ENCODE measurements at regions not wholly inside any gene's neighbourhood (a gene's known extent, or its start where the extent isn't known, plus 50 kb on each side); places are given as distances from the start of the nearest gene placed in this dataset.
"Not testable (repeated sequence)": the region's sequence is repeated elsewhere in the genome, so short reads cannot be mapped to it uniquely, and the experiment has no call there.

DNA sequence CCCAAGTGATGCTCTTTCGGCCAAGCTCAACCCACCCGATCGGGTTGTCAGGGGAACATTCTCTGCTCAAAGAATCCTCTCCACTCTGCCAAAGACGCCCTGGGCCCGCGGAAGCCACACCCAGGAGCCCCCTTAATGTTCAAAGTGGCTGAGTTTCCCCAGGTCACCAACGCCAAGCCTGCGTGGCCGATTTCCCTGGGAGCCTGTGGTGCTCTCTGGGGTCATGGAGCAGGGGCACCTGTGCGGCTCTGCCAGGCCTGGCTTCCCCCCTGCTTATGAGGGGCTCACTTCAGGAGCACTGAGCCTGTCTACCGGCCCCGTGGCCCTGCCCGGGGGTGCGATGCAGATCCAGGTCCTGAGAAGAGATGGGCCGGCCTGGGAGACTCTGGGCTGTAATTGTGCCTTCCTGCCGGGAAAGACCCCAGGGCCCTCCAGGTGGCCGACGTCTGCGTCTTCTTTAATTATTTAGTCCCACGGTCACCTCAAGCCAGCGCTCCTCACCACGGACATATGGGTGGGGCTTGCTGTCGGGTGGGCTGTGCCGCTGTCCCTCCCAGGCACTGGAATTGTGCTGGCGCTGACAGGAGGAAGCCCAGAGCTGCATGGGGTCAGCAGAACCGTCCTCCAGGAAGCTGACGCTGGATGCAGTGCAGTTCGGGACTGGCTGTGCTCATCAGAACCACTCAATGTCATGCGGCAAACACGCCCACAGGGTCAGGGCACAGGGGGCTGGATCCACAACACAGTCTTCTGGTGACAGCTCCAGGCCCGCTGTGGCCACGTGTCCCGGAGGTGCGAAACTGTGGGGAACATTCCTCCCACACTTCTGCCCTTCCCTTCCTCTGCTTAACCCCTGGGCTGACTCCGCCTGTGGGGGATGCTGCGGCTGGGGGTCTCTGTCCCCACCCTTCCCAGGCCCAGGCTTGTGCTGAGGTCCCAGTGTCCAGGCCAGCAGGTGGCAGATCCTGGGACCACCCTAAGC is 267.6 kb upstream of the SFSWAP start:
- no peak for DNase-seq

DNA sequence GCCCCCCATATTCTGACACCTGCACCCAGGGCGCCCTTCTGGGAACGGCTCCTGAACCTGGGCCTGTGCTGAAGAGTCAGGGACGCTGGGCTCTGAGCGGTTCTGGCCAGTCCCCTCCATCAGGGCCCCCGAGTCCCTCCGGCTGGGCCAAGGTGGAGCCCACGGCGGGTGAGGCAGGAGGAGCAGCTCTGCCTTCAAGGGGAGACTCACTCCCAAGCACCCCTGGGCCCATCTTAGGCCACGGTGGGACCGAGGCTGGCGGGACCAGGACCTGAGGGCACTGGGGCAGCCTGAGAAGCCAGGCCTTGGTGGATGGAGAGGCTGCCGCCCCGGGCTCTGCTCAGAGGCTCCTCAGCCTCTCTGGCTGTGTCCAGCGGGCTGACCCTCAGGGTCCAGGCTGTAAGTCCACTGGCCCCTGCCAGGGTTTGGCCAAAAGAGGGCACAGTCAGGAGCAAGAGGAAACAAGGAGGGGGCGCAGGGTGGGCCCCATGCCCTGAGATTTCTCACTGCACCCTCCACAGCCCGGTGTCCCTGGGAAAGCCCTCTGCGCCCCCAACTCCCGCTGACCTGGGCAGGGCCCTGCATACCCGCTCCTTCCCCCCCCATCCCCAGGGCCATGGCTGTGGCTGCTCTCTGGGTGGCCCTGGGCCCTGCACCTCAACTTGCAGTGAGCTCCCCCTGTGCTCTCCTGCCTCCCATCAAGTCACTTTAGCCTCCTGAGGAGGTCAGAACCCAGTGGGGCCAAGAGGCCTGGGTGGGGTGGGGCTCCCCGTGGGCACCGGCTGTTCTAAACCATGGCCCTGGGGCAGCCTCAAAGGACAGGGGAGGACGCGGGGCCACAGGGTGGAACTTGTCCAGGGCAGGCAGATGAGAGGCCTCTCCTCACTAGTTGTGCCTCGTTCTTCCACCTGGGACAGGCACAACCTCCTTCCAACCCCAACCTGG is 266.4 kb upstream of the SFSWAP start:
- no peak for DNase-seq

DNA sequence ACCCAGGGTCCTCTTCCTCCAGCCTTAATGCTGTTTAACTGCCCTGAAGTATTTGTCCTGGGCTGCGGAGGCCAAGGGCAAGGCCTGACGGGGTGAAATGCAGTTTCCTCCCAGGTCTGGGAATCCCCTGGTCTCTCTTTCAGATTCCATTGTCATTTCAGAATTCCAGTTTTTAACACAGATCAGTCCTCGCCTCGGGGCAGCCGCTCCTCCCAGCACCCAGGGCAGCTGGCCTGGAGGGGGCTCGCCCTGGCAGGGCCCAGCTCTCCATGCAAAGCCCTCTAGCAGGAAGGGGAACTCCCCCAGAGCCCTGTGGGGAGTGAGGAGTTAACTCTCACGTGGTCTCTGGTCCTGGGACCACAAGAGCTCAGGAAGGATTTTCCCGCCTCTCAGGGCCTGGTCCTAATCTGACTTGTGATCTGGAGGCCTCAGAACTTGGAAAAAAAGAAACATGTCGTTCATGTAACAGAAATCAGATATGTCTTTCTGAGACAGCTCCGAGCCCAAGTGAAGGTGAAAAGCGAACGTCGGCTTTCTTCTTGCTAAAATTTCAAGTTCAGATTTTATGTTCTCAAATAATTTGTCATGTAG is 265.6 kb upstream of the SFSWAP start:
- DNase-seq, result no peak

DNA sequence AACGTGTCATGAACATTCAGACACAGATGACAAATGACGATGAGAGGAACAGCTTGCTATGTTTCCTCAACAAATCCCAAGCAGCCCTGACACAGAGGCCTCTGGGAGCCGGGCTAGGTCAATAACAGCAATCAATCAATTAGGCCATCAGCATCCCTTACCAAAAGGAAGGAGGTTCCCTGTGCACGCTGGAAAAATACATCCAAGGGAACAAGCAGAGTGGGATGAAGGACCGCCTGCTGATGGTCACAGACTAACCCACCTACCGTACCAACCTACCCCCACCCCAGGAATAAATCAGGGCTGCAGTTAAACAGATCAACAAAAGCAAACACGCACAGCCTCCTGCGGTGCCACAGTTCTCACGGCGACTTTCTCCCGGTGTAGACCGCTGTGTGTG is 265.1 kb upstream of the SFSWAP start:
- DNase-seq, result no peak

DNA sequence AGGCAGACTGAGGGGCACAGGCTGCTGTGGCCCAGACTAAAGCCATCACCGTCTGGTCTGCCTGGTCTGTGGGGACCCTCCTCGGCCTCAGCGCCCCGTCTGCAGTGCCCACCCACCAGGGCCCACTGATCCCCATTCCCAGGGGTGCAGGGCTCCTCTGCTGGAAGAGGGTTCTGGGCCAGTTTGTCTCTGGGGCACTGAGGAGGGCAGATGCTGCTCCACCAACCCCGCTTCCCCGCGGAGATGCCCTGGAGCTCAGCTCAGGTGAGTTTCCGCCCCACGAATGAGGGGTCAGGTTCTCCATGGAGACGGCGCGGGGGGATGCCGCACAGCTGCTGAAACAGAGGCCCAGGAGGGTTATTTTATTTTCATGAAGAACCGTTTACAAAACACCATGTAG is 263.3 kb upstream of the SFSWAP start:
- not testable (repeated sequence) for DNase-seq

DNA sequence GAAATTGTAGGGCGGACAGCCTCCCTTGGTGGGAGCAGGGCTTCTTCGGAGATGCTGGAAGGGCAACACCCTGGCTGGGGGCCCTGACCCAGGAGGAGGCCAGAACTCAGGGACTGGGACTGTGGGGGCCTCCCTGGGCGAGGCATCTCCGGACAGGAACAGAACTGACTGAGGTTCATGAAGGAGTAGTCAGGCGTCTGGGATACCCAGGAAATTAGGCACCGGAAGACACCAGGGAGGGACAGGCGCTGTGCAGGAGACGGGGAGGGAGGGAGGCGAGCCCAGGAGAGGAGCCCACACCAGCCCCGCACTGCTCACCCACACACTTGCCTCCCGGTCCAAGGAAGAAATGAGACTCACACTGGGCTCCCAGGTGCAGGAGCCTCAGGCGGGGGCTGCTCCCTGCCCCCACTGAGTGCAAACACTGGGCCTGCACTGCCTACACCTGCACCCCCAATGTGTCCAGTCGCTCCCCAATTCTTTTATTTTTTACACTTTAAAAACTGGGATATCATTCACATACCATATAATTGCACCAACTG is 262.6 kb upstream of the SFSWAP start:
- DNase-seq, result no peak

DNA sequence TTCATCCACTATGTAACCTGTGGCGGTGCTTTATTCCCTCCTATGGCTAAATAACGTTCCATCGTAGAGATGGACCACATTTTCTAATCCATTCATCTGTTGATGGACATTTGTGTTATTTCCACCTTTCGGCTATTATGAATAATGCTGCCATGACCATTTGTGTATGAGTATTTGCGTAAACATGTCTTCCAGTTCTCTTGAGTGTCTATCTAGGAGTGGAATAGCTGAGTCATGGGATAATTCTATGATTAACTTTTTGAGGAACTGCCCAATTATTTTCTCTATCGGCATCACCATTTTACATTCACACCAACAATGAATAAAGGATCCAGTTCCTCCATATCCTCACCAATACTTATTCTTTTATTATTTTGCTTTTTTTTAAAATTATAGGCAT is 261.9 kb upstream of the SFSWAP start:
- DNase-seq, result no peak

DNA sequence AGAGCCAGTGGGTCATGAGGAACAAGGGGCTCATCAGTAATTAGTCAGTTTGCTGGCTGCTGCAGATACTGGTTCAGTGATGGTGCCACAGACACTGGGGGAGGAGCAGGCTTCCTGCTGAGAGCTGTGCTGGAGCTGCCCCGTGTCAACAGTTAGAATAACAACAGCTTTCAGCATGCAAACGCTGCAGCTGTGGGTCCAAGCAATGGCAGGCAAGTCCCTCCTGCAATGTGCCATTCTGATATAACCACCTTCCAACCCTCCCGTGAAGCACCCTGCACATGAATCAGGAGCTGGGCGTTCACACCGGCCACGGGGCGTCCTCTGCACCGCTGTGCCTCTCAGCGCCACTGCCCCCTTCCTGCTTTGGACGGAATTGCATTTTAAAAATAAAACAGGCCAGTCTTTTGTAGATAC is 258.4 kb upstream of the SFSWAP start:
- no peak for DNase-seq

DNA sequence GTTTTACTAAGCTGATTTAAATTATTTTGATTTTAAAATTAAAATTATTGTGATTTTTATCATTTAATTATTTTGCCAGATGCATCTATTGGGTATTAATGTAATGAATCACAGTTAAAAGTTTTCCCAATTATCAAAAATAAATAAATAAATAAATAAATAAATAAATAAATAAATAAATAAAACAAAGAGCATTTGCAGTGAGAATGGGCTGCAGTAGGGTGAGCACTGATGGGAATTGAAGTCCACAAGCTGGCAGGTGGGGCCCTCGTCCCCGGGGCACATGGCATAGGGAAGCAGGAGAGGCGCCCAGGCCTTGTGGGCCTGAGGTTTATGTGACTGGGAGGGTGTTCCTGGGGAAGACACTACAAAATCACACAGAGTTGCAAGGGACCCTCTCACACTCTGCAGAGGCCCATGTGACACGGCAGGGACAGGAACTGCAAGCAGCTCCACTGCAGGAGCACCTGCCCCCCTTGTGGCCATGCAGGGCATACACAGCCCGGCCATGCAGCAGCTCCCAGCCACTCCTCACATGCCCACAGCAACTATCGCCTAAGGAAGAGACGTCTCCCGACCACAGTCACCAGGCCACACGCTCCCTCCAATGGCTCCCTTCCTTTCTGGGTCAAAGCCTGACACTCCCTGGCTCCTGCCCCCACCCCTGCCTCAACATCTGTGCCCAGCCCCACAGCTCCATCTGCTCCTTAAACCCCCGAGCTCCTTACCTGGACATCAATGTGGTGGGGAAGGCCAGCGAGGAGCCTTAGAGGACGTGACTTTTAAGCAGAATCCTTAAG is 256.3 kb upstream of the SFSWAP start:
- no peak for DNase-seq

DNA sequence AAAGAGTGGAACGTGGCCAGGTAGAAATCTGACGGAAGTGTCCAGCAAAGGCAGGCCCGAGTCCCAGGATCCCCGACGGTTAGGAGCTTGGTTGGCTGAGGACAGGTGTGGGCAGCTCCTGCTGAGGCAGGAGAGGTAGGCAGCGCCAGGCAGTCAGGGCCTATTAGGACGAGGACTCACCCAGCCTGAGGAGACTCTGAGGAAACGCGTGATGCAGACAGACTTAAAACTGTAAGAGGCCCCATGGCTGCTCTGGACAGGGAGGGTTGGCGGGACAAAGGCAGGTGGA is 255.7 kb upstream of the SFSWAP start:
- DNase-seq, result no peak

DNA sequence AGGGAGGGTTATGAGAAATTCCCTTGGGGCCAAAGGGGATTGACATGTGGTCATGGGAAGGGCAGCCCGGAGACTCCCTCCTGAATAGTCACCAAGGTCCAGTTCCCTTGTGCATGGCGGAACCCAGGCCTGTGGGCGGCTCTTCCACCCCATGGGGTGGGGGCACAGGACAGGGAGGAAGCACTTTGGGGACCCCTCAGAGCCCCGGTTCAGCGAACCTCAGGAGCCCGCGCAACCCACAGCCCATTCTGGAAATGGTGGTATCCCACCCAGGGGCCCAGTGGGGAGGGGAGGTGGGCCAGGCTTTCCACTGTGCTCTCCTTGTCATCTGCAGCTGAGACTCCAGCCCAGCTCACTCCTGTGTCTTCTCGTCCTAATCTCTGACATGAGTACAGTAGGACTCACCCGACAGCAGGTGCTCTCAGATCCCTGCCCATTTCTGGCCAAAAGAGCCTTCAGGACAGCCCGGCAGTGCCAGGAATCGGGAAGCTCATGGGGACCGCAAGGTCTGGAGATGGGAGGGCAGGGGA is 255.2 kb upstream of the SFSWAP start:
- DNase-seq, result no peak

DNA sequence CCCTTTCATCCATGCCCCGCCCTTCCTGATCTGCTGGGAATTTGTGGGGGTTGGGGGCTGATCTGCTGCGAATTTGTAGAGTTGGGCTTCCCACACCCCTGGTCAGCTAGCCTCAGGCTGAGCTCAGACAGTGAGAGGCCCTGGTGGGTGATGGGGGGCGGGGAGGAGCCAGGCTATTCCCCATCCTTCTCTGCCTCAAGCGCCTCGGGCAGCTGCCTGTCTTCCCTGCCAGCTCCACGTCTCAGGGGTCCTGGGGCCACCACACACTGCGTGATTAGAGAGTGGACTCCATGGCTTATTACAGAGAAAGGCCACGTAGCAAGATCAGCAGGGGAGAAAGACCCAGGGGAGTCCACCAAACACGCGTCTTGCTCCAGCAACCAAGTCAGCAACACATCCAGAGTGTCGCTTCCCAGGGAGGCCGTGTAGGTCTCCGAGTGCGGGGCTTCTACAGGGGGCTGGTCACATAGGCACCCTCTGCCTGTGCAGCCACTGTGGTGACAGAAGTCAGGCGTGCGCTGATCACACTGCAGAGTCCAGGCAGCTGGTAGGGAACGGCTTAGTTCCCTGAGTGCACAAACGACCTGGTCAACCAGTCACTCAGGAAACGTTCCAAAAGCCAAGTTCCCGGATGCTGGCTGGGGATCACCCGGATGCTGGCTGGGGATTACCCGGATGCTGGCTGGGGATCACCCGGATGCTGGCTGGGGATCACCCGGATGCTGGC is 254.4 kb upstream of the SFSWAP start:
- DNase-seq, result no peak

DNA sequence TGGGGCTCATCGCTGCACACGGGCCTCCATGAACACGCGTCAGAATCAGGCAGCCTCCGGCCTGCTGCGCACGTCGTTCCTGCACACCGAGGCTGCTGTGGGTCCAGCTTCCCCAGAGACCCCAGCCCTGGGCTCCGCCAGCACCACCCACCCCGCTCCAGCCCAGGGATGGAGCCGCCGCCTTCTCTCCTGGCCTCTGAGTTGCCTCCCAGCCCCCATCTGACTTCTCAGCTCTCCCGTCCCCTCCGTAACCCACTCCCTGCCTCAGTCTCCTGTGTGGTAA is 253.9 kb upstream of the SFSWAP start:
- no peak for DNase-seq

DNA sequence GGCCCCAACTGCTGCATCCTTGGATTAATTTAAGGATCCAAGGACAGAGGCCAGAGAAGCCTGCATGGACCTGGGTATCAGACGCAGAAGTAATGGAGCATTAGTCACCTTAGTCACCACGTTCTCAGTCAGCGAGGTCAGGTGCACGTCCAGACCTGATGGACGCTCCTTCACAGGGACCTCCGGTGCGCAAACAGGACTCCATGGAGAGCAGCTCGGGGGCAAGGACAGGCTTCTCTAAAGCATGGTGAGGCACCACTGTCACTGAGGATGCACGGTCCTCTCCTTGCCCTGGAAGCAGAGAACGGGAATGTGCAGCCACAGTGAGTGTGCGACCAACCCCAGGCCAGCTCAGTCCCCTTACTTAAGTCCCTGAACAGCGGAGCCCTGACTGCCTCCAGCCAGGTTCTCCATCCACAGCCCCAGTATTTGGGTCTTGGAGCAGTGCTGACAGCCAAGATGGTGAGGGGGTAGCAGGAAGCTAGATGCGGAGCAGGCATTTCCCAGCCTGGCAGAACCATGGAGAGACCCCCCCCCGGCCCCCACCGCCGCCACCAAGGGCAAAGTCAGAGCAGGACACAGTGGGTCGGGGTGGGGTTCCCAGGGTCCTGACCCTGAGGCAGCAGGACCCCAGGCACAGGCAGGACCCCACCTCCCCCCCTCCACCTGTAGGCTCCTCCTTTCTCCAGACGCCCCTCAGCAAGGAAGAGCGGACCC is 253.4 kb upstream of the SFSWAP start:
- no peak for DNase-seq

DNA sequence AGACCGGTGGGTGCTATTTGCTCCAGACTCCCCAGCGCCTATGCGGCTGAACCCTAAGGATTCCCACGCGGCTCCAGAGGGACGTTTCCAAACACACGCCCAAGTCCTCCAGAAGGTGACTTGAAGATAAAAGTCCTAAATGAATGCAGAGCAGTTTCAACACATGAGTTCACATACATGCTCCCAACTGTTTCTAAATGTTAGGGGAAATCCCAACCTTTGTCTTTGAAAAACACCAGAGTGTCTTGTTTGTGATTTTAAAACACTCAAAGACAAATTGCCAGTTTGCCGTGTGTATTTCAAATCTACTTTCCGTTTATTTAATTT is 252.9 kb upstream of the SFSWAP start:
- no peak for DNase-seq

DNA sequence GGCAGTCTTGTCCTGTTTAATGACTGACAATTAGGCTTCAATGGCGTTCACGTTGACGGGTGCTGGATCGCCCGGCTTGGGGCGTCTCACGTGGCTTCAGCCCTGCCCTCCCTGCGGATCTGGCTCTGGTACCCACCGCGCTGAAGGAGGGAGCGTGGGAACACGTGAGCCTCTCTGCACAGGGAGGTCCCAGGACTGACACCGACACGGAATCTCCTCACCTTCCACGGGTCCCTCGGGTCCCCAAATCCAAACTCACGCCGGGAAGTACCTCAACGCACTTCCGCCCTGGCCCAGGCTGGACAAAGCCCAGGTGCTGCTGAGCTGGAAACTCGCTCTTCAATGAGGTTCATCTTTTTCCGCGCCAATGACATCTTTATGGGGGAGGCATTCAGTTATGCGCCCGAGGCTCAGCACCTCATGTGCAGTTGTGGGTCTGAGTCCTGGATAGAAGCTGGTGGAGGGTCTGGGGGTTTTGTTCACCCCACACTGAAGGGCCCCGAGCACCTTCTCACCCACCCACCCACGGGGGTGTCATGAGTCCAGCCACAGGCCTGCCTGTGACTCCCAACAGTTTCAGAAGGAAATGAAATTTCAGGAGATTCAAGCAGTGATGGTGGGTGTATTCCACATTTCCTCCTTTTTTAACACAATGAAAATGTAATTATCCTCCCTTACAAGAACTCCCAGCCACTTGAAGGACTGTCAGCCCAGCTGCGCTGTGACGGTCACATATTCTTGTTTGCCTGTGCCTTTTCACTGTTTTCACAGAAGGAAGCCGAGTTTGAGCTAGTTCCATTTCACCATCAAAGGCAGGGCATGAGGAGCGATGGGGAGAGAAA is 251.7 kb upstream of the SFSWAP start:
- DNase-seq, result no peak

DNA sequence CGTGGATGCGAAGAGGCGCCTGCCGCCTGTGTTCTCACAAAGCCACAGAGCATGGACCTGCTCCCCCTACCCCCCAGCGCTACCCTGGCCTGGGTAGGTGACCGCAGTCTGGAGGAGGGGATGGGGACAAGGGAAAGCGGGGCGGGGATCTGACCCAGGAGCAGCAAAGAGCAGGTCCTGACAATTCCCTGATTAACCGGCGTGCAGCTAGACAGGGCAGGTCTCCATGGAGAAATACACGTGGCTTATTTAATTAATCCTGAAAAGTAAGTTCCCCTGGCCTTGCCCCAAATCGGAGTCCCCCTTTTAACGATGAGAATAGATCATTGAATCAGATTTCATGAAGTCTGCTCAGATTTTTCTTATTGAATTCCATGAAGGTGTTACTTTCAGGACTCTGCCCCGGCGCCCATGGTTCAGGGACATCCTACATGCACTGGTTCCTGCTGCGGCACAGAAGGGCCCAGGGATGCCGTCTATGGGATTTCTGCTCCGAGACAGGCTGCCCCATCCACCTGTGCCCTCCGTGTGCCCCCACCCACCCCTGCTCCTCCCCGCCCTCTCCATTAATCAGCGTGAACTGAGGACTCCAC is 251.0 kb upstream of the SFSWAP start:
- DNase-seq, result no peak

DNA sequence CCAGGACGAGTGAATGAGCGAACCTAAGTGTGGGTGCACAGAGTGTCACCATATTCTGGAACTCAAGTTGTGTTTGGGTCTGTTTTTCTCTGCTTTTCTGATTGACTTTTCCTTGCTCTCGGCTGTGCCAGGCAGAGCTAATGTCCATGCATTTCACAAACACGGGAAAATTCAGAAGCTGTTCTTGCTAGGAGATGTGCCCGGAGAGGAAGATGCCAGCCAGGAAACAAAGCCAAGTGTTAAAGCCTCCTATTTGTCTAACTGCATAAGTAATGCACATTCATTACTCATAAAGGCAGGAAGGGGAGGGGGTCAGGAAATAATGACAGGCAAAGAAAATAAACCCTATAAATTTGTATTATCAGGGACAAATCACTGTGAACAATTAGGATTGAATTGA is 250.4 kb upstream of the SFSWAP start:
- no peak for DNase-seq

DNA sequence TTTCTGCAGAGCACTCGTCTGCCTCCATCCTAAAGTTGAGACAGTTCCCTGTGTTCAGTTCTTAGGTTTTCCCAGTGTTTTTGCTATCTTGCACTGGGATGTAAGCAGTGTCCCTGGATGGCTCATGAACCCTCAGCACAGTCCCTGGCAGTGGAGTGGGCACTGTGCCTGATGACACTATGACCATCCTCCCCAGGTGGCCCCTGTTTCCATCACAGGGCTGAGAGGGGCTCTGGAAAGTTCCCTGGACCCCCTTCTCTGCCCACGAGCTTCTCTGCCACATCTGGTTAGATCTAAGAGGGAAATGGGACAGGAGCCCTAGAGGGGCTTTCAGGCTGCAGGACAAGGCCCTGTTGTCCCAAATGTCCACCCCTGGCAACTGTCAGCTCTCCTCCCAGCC is 249.8 kb upstream of the SFSWAP start:
- DNase-seq, result no peak

DNA sequence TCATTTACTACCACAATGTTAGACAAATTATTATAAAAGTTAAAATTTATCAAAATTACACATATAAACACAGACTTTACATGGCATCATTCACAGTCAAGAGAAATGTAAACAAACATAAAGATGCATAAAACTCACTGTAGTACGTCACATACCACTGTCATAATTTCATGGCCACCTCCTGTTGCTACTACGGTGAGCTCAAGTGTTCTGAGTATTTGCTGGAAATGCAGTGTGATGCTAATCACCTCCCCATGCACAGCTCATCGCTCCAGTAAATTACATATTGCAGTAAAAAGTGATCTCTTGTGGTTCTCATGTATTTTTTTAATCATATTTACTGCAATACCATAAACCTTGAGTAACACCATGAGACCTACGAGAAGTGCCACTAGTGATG is 247.7 kb upstream of the SFSWAP start:
- DNase-seq, result no peak

All from left hindlimb (tissue), 1 donor.